IMR-90 (cell line): ENCODE measurements at regions not wholly inside any gene's neighbourhood (a gene's known extent, or its start where the extent isn't known, plus 50 kb on each side); places are given as distances from the start of the nearest gene placed in this dataset.

Experiments
- ATAC-seq: fragments of 200-7000 bp; cut with Tn5 transposase; 2 replicates; pipeline ENCODE4 v1.9.1; 2020; ENCODE audit warnings: low read depth, mild to moderate bottlenecking, moderate library complexity
- BruUV-seq: library from RNA; stranded (reverse); fragments of 400-500 nt; replicated peaks from 2 replicates; lab custom pipeline; 2021; lab: Mats Ljungman, UMichigan
- CTCF ChIA-PET: fragments of 300-600 bp; formaldehyde crosslinking; extraction: SDS; loops from one replicate; lab custom pipeline; 2021; ENCODE audit warnings: antibody characterized with exemption; lab: Yijun Ruan, JAX
- POLR2A ChIA-PET: fragments of 300-600 bp; sonication (Branson Sonifier 250); formaldehyde crosslinking; loops from one replicate; lab custom pipeline; 2022; ENCODE audit warnings: antibody characterized with exemption; ENCODE audit not compliant: unreplicated experiment; lab: Charles Lee
- DNase-seq: peaks from one replicate; pipeline ENCODE4 v3.0.0; 2013
- H2AFZ ChIP-seq: replicated peaks from 2 replicates; pipeline ENCODE3; 2013; ENCODE audit warnings: low read length, mild to moderate bottlenecking; ENCODE audit not compliant: poor library complexity
- H2AK5ac ChIP-seq: 2 replicates; pipeline ENCODE4 v1.6.1; 2013; ENCODE audit warnings: low read depth, low read length, inconsistent platforms
- H2AK9ac ChIP-seq: replicated peaks from 2 replicates; pipeline ENCODE3; 2013; ENCODE audit warnings: mild to moderate bottlenecking, low read depth, low read length, moderate library complexity; ENCODE audit not compliant: poor library complexity
- H2BK120ac ChIP-seq: 2 replicates; pipeline ENCODE4 v1.6.1; 2013; ENCODE audit warnings: low read depth, low read length, inconsistent platforms
- H2BK15ac ChIP-seq: 3 replicates; pipeline ENCODE4 v1.6.1; 2013; ENCODE audit warnings: low read depth, low read length, inconsistent platforms
- H2BK20ac ChIP-seq: 2 replicates; pipeline ENCODE4 v1.6.1; 2013; ENCODE audit warnings: low read depth, mild to moderate bottlenecking, inconsistent platforms, low read length, moderate library complexity
- H2BK5ac ChIP-seq: 2 replicates; pipeline ENCODE4 v1.6.1; 2013; ENCODE audit warnings: mild to moderate bottlenecking, low read depth, low read length, inconsistent platforms; ENCODE audit not compliant: poor library complexity, severe bottlenecking
- H3K14ac ChIP-seq: replicated peaks from 2 replicates; pipeline ENCODE4 v1.6.1; 2013; ENCODE audit warnings: low read depth, low read length, inconsistent platforms
- H3K18ac ChIP-seq: 2 replicates; pipeline ENCODE4 v1.6.1; 2013; ENCODE audit warnings: low read depth, low read length, control low read depth
- H3K23ac ChIP-seq: 2 replicates; pipeline ENCODE4 v1.6.1; 2013; ENCODE audit warnings: low read depth, low read length, inconsistent platforms
- H3K27ac ChIP-seq: 2 replicates; pipeline ENCODE4 v1.5.1; 2013; ENCODE audit warnings: mild to moderate bottlenecking, control low read depth, low read length; ENCODE audit not compliant: insufficient read depth
- H3K27me3 ChIP-seq: 2 replicates; pipeline ENCODE4 v1.6.1; 2013; ENCODE audit warnings: low read length; ENCODE audit not compliant: control insufficient read depth, insufficient read depth
- H3K36me3 ChIP-seq: 2 replicates; pipeline ENCODE4 v1.6.1; 2013; ENCODE audit warnings: low read length, mixed read lengths; ENCODE audit not compliant: control insufficient read depth, insufficient read depth
- H3K4ac ChIP-seq: 2 replicates; pipeline ENCODE4 v1.6.1; 2013; ENCODE audit warnings: low read depth, low read length, inconsistent platforms
- H3K4me1 ChIP-seq: 2 replicates; pipeline ENCODE4 v1.6.1; 2013; ENCODE audit warnings: low read length, mixed read lengths; ENCODE audit not compliant: control insufficient read depth, insufficient read depth
- H3K4me2 ChIP-seq: 2 replicates; pipeline ENCODE4 v1.6.1; 2013; ENCODE audit warnings: low read depth, mild to moderate bottlenecking, control low read depth, low read length, moderate library complexity
- H3K4me3 ChIP-seq: 2 replicates; pipeline ENCODE4 v1.5.1; 2013; ENCODE audit warnings: low read depth, mild to moderate bottlenecking, control low read depth, low read length, moderate library complexity; ENCODE audit not compliant: insufficient read depth
- H3K56ac ChIP-seq: 2 replicates; pipeline ENCODE4 v1.6.1; 2013; ENCODE audit warnings: low read length, inconsistent platforms; ENCODE audit not compliant: insufficient read depth; ENCODE audit errors: extremely low read depth
- H3K79me1 ChIP-seq, 2 experiments: 2 replicates each; pipeline ENCODE4 v1.6.1; 2013; ENCODE audit warnings: low read length in 2 of 2, inconsistent platforms in 1 of 2, low read depth in 1 of 2
- H3K9ac ChIP-seq: 2 replicates; pipeline ENCODE4 v1.6.1; 2013; ENCODE audit warnings: low read depth, low read length, control low read depth
- H3K9me1 ChIP-seq: 2 replicates; pipeline ENCODE4 v1.6.1; 2013; ENCODE audit warnings: low read length, inconsistent platforms; ENCODE audit not compliant: insufficient read depth
- H3K9me3 ChIP-seq: 2 replicates; pipeline ENCODE4 v1.6.1; 2013; ENCODE audit warnings: low read length; ENCODE audit not compliant: control insufficient read depth, insufficient read depth
- H4K20me1 ChIP-seq: 2 replicates; pipeline ENCODE4 v1.6.1; 2013; ENCODE audit warnings: low read length, inconsistent platforms; ENCODE audit not compliant: insufficient read depth
- H4K5ac ChIP-seq: 2 replicates; pipeline ENCODE4 v1.6.1; 2013; ENCODE audit warnings: mild to moderate bottlenecking, low read depth, low read length, control low read depth
- H4K8ac ChIP-seq, 2 experiments: 2 replicates each; pipeline ENCODE4 v1.6.1; 2013; ENCODE audit warnings: low read depth in 2 of 2, low read length in 2 of 2, control low read depth in 1 of 2, inconsistent platforms in 1 of 2
- H4K91ac ChIP-seq: 2 replicates; pipeline ENCODE4 v1.6.1; 2013; ENCODE audit warnings: low read depth, low read length, inconsistent platforms; ENCODE audit not compliant: insufficient read depth
- BHLHE40 ChIP-seq: fragments of 150-350 bp; IDR thresholded peaks from 2 replicates; pipeline ENCODE4 v1.6.1; 2016; ENCODE audit warnings: mild to moderate bottlenecking, low read depth, low read length
- CEBPB ChIP-seq: IDR thresholded peaks from 2 replicates; pipeline ENCODE4 v1.6.1; 2012; ENCODE audit warnings: low read depth, low read length, improper control_type of control experiment
- CHD1 ChIP-seq: IDR thresholded peaks from 2 replicates; pipeline ENCODE4 v1.6.1; 2012; ENCODE audit warnings: low read depth, low read length, improper control_type of control experiment
- ELK1 ChIP-seq: fragments of 150-350 bp; IDR thresholded peaks from 2 replicates; pipeline ENCODE4 v1.6.1; 2016; ENCODE audit warnings: low read depth, mild to moderate bottlenecking, low read length, moderate library complexity, borderline replicate concordance
- FOS ChIP-seq: fragments of 150-350 bp; IDR thresholded peaks from 2 replicates; pipeline ENCODE4 v1.6.1; 2016; ENCODE audit warnings: low read depth, low read length
- MAFK ChIP-seq: IDR thresholded peaks from 2 replicates; pipeline ENCODE4 v1.6.1; 2012; ENCODE audit warnings: low read depth, low read length, improper control_type of control experiment
- MAZ ChIP-seq: IDR thresholded peaks from 2 replicates; pipeline ENCODE4 v1.6.1; 2012; ENCODE audit warnings: low read depth, mild to moderate bottlenecking, low read length, improper control_type of control experiment, moderate library complexity, borderline replicate concordance
- MXI1 ChIP-seq: IDR thresholded peaks from 2 replicates; pipeline ENCODE4 v1.6.1; 2012; ENCODE audit warnings: low read depth, mild to moderate bottlenecking, low read length, moderate library complexity, borderline replicate concordance
- NFE2L2 ChIP-seq: fragments of 150-350 bp; IDR thresholded peaks from 2 replicates; pipeline ENCODE4 v1.6.1; 2016; ENCODE audit warnings: low read depth, mild to moderate bottlenecking, low read length
- POLR2A ChIP-seq: IDR thresholded peaks from 2 replicates; pipeline ENCODE4 v1.6.1; 2012; ENCODE audit warnings: mild to moderate bottlenecking, low read depth, low read length
- RAD21 ChIP-seq: IDR thresholded peaks from 2 replicates; pipeline ENCODE4 v1.6.1; 2012; ENCODE audit warnings: low read length, improper control_type of control experiment
- RCOR1 ChIP-seq: IDR thresholded peaks from 2 replicates; pipeline ENCODE4 v1.6.1; 2012; ENCODE audit warnings: mild to moderate bottlenecking, low read length, improper control_type of control experiment; ENCODE audit not compliant: insufficient replicate concordance
- RFX5 ChIP-seq: IDR thresholded peaks from 2 replicates; pipeline ENCODE4 v1.8.0; 2012; ENCODE audit warnings: low read depth, mild to moderate bottlenecking, low read length, moderate library complexity
- SMC3 ChIP-seq: fragments of 150-350 bp; IDR thresholded peaks from 2 replicates; pipeline ENCODE4 v1.6.1; 2016; ENCODE audit warnings: low read depth, mild to moderate bottlenecking, antibody characterized with exemption, low read length, moderate library complexity
- WGBS, 2 experiments: methylation state at CpG; one replicate each; pipeline versions ENCODE4 v1.1.5 to v1.1.7; 2013; ENCODE audit warnings: missing lambda C conversion rate in 2 of 2; ENCODE audit not compliant: insufficient read length in 1 of 2; ENCODE audit errors: extremely low coverage in 2 of 2; 5-methylcytosine and 5-hydroxymethylcytosine counted together
- dilution Hi-C: fragments of 300-500 bp; cut with HindIII; formaldehyde crosslinking; loops from one replicate; pipeline ENCODE4 v1.14.3; 2018; ENCODE audit warnings: low sequenced_read_pairs; ENCODE audit not compliant: unreplicated experiment
- in situ Hi-C: fragments of 300-500 bp; cut with MboI; formaldehyde crosslinking; loops from 3 replicates; pipeline ENCODE4 v1.14.3; 2019; ENCODE audit warnings: low sequenced_read_pairs, inconsistent platforms, mixed read lengths
- intact Hi-C: fragments of 100-400 bp; cut with micrococcal nuclease; formaldehyde crosslinking; loops from 2 replicates; pipeline ENCODE4 v1.10.0; 2022
- TF ChIP-seq, protein P1 (sequence below): conservative IDR thresholded peaks from 2 replicates; pipeline ENCODE4 v1.5.1; 2012; ENCODE audit warnings: mild to moderate bottlenecking, low read depth, low read length, improper control_type of control experiment
- TF ChIP-seq, protein P2 (sequence below): fragments of 150-350 bp; IDR thresholded peaks from 2 replicates; pipeline ENCODE4 v1.6.1; 2017; ENCODE audit warnings: mild to moderate bottlenecking, antibody characterized with exemption, low read length, low read depth

DNA sequence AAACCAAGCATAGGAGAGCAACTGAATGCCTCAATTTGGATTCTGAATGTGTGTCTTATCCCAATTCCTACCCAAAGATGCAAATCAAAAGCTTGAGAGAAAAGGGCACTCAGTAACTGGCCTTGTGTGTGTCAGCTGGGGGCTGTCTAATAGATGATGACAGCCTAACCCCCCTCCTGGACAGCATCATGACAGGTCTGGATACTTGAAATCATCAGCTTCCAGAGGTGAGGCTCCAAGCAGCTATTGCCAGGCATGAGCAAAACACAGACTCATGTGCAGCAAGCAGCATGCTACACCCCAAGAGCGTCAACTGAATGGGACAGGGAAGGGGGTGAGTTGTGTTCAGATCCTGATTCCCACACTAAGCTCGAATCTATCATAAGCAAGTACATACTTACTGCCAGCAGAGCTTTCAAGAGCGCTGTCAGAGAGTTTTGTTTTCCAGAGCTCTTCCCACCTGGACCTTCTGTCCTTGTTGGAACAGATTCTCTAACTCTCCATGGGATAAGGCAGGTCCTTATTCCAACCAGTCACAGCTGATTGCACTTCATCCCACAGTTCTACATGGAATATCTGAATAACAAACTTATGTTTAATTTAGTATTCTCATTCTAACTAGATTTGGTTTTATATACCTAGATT, 467.5 kb downstream of the DTWD2 start:
- CTCF ChIA-PET: no interaction called here

More for the DNA sequence above, 467.5 kb downstream of the DTWD2 start:
- no CpG with 5 or more reads among the region's 3 CpGs for WGBS, 2 experiments
- intact Hi-C loops (no loop called here), in situ Hi-C loops (no loop called here), dilution Hi-C loops (no loop called here)
- Histone ChIP-seq H3K79me1 (no peaks in the 10 kb centered on the region), H4K5ac (no peak overlapping the region), H3K9me3 (peaks cover 10% of the 10 kb centered on the region; the same call in 1 of the 2 replicates), H3K4me1 (no peaks in the 10 kb centered on the region), H2AK9ac (no peak overlapping the region), H2AFZ (no peak overlapping the region), H3K18ac (no peak overlapping the region), H4K8ac (no peak overlapping the region), H2BK15ac (no peak overlapping the region), H3K36me3 (no peaks in the 10 kb centered on the region), H2BK20ac (no peak overlapping the region), H3K27me3 (no peaks in the 10 kb centered on the region), H3K4me3 (no peak overlapping the region), H3K9me1 (no peaks in the 10 kb centered on the region), H2BK5ac (no peak overlapping the region), H2BK120ac (no peak overlapping the region), H3K9ac (no peak overlapping the region), H3K4me2 (no peak overlapping the region), H3K56ac (no peak overlapping the region), H2AK5ac (no peak overlapping the region), H4K91ac (no peak overlapping the region), H3K14ac (no peak overlapping the region), H3K23ac (no peak overlapping the region), H3K4ac (no peak overlapping the region), H3K27ac (no peak overlapping the region), H4K20me1 (no peaks in the 10 kb centered on the region)
- TF ChIP-seq POLR2A (no peak), NFE2L2 (no peak), ELK1 (no peak), CEBPB (no peak), FOS (no peak), MXI1 (no peak), RCOR1 (no peak), SMC3 (no peak), CHD1 (no peak), MAZ (no peak), RAD21 (no peak), BHLHE40 (no peak), RFX5 (no peak), MAFK (no peak)
- TF ChIP-seq, protein P1, sequence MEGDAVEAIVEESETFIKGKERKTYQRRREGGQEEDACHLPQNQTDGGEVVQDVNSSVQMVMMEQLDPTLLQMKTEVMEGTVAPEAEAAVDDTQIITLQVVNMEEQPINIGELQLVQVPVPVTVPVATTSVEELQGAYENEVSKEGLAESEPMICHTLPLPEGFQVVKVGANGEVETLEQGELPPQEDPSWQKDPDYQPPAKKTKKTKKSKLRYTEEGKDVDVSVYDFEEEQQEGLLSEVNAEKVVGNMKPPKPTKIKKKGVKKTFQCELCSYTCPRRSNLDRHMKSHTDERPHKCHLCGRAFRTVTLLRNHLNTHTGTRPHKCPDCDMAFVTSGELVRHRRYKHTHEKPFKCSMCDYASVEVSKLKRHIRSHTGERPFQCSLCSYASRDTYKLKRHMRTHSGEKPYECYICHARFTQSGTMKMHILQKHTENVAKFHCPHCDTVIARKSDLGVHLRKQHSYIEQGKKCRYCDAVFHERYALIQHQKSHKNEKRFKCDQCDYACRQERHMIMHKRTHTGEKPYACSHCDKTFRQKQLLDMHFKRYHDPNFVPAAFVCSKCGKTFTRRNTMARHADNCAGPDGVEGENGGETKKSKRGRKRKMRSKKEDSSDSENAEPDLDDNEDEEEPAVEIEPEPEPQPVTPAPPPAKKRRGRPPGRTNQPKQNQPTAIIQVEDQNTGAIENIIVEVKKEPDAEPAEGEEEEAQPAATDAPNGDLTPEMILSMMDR: no peak
- TF ChIP-seq, protein P2, sequence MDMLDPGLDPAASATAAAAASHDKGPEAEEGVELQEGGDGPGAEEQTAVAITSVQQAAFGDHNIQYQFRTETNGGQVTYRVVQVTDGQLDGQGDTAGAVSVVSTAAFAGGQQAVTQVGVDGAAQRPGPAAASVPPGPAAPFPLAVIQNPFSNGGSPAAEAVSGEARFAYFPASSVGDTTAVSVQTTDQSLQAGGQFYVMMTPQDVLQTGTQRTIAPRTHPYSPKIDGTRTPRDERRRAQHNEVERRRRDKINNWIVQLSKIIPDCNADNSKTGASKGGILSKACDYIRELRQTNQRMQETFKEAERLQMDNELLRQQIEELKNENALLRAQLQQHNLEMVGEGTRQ: no peak
- ATAC-seq (no peak), DNase-seq (no peak)
- no TSS peak for BruUV-seq
- POLR2A ChIA-PET: no interaction called here
